HG03025 (cell line): ENCODE measurements at regions not wholly inside any gene's neighbourhood (a gene's known extent, or its start where the extent isn't known, plus 50 kb on each side); places are given as distances from the start of the nearest gene placed in this dataset.

Source experiments
- ATAC-seq: cut with Tn5 transposase; IDR thresholded peaks from one replicate; pipeline ENCODE4 v1.9.1; 2021; ENCODE audit warnings: mild to moderate bottlenecking, moderate library complexity; ENCODE audit not compliant: unreplicated experiment, low FRiP score

- no peak for ATAC-seq
Measured at GRCh38 chr4:163582703-163583102, 88.2 kb downstream of the TMA16 start.

- peak; percentile 59 for ATAC-seq
Measured at GRCh38 chr4:163587867-163588266, 93.4 kb downstream of the TMA16 start.

GRCh38 chr4:163588532-163588931, 94.0 kb downstream of the TMA16 start:
- ATAC-seq: no peak

- no peak for ATAC-seq
Measured at GRCh38 chr4:163590103-163590502, 95.6 kb downstream of the TMA16 start.

- ATAC-seq: no peak
Measured at GRCh38 chr4:163590619-163591264, 96.3 kb downstream of the TMA16 start.

- peak; percentile 88 for ATAC-seq
Measured at GRCh38 chr4:163591614-163592020, 97.1 kb downstream of the TMA16 start.

- ATAC-seq: no peak
Measured at GRCh38 chr4:163592212-163592611, 97.7 kb downstream of the TMA16 start.

GRCh38 chr4:163595580-163595979, 101.1 kb downstream of the TMA16 start:
- ATAC-seq: no peak

GRCh38 chr4:163598028-163598427, 103.5 kb downstream of the TMA16 start:
- ATAC-seq: peak; percentile 75

GRCh38 chr4:163598489-163598888, 104.0 kb downstream of the TMA16 start:
- ATAC-seq: peak; percentile 2

- ATAC-seq: peak; percentile 57
Measured at GRCh38 chr4:163600727-163601126, 106.2 kb downstream of the TMA16 start.

GRCh38 chr4:163603257-163603656, 108.8 kb downstream of the TMA16 start:
- ATAC-seq: no peak

GRCh38 chr4:163606896-163607691, 112.6 kb downstream of the TMA16 start:
- ATAC-seq: peak; percentile 36

- ATAC-seq: no peak
Measured at GRCh38 chr4:163609019-163609418, 114.5 kb downstream of the TMA16 start.

- no peak for ATAC-seq
Measured at GRCh38 chr4:163610648-163611047, 116.2 kb downstream of the TMA16 start.

GRCh38 chr4:163611182-163611581, 116.7 kb downstream of the TMA16 start:
- ATAC-seq: no peak

GRCh38 chr4:163611784-163612445, 117.4 kb downstream of the TMA16 start:
- peak; percentile 61 for ATAC-seq

- no peak for ATAC-seq
Measured at GRCh38 chr4:163612762-163613161, 118.3 kb downstream of the TMA16 start.

- ATAC-seq: no peak
Measured at GRCh38 chr4:163613383-163613782, 118.9 kb downstream of the TMA16 start.

- ATAC-seq: no peak
Measured at GRCh38 chr4:163614866-163615265, 120.4 kb downstream of the TMA16 start.

GRCh38 chr4:163618845-163619244, 124.4 kb downstream of the TMA16 start:
- ATAC-seq: no peak
